IPS-18a (cell line): ENCODE measurements at regions not wholly inside any gene's neighbourhood (a gene's known extent, or its start where the extent isn't known, plus 50 kb on each side); places are given as distances from the start of the nearest gene placed in this dataset.

Experiments
- H3K27ac ChIP-seq: one replicate; pipeline ENCODE4 v1.5.1; 2013; ENCODE audit warnings: low read length
- H3K27me3 ChIP-seq: one replicate; pipeline ENCODE4 v1.6.1; 2013; ENCODE audit warnings: mild to moderate bottlenecking, low read length; ENCODE audit not compliant: control insufficient read depth, insufficient read depth
- H3K36me3 ChIP-seq: one replicate; pipeline ENCODE4 v1.6.1; 2013; ENCODE audit warnings: low read depth, low read length; ENCODE audit not compliant: control insufficient read depth
- H3K4me1 ChIP-seq: one replicate; pipeline ENCODE4 v1.6.1; 2013; ENCODE audit warnings: low read depth, low read length; ENCODE audit not compliant: control insufficient read depth
- H3K4me3 ChIP-seq: one replicate; pipeline ENCODE4 v1.5.1; 2013; ENCODE audit warnings: low read length
- H3K9ac ChIP-seq: one replicate; pipeline ENCODE4 v1.6.1; 2013; ENCODE audit warnings: mild to moderate bottlenecking, low read length, moderate library complexity
- H3K9me3 ChIP-seq: one replicate; pipeline ENCODE4 v1.6.1; 2013; ENCODE audit warnings: low read depth, low read length; ENCODE audit not compliant: control insufficient read depth

DNA sequence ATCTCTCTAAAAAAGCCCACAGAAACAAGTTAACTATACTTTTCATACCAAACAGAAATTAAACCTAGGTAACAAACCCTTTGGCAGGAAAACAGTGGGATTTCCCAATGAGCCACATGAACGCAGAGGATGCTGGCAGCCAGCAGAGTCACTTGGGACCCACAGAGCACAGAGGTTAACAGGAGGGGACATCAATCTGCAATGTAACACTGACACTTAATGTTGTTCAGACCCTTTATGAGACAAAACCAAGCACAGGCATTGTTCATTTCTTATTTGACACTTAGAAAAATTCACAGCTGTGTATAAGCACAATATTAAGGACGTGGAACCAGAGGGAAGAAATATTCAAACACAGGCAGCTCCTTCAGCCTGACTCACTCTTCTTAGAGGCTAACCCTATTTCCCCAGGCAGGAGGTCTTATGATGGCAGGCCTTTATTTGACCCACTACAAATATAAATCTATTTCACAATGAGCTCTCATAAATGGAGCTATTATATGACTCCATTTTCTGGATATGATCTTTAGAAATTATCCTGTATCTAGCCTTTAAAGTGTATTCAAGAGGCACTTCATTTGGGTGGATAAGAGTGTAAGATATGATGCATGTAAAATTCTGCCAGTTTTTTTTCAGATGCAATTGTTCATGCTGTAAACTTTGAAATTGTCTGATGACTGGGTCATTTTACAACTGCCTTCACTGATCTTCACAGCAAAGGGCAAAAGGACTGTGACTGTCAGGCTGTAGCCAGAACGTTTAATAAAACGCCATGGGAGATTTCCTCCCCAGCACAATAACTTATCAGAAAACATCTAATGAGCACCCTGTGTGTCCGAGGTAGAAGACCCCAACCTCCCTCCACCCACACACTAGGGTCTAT, 132.8 kb upstream of the SATB2 start:
- Histone ChIP-seq H3K36me3 (no peaks in the 10 kb centered on the region), H3K27ac (no peak overlapping the region), H3K4me3 (no peak overlapping the region), H3K9me3 (no peaks in the 10 kb centered on the region), H3K27me3 (no peaks in the 10 kb centered on the region), H3K4me1 (peaks cover 21% of the 10 kb centered on the region), H3K9ac (no peak overlapping the region)

DNA sequence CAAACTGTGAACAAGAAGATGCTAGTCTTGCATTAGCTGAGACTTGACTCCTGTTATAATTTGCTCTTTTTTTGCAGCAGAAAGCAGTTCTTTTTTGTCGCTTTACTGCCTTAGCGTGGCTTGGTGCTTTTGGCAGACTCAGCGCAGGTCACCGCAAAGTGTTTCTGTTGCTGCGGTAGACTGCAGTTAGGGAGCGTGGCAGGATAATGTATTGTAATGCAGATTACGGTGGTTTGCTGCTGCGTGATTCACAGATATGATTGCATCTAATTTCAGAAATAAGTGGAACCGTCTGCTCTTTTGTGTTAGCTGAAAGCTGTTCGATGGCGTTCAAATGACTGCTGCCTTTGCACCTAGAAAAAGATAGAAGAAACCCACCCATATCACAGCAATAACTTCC, 131.6 kb upstream of the SATB2 start:
- H3K27ac ChIP-seq = no peak overlapping the region
- peaks cover 24% of the 10 kb centered on the region for H3K4me1 ChIP-seq
- H3K4me3 ChIP-seq = no peak overlapping the region
- no peaks in the 10 kb centered on the region for H3K36me3 ChIP-seq
- H3K9me3 ChIP-seq = no peaks in the 10 kb centered on the region
- no peak overlapping the region for H3K9ac ChIP-seq
- H3K27me3 ChIP-seq = no peaks in the 10 kb centered on the region

DNA sequence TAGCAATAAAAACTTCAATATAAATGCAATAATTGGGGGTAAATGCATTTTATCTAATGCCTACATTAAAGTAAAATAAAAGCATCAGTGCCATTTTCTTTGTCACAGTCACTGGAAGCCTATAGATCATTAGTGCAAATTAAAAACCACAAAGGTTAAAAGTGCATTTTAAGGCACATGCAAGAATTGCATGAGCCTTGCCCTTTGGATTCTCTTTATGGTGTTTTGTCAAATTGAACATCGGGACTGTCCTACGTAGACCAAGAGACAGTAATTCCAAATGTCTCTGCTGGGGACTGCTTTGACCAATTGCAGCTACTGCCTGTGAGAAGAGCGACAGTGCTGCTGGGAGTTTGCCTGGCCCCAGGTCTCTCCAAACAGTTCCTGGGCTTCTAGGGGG, 130.3 kb upstream of the SATB2 start:
- H3K4me3 ChIP-seq = no peak overlapping the region
- H3K9me3 ChIP-seq = no peaks in the 10 kb centered on the region
- H3K27ac ChIP-seq = no peak overlapping the region
- peaks cover 24% of the 10 kb centered on the region for H3K4me1 ChIP-seq
- no peaks in the 10 kb centered on the region for H3K36me3 ChIP-seq
- no peak overlapping the region for H3K9ac ChIP-seq
- H3K27me3 ChIP-seq = no peaks in the 10 kb centered on the region

DNA sequence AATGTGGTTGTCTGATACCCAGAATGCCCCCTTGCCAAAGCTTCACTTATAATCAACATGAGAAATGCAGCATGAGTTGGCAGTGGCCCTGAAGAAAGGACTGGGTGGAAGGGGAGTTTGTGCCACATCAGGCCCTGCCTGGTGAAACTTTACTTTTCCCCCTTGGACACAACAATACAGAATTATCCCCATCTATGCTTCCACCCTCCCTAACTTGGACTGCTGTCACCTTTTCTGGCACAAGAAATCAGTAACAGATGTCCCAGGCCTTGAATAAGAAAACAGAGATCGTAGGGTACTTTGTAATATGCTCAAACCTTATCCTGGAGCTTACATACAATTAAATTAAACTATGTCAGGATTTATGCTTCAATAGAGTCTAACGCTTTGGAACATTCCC, 128.9 kb upstream of the SATB2 start:
- no peaks in the 10 kb centered on the region for H3K36me3 ChIP-seq
- H3K9me3 ChIP-seq = no peaks in the 10 kb centered on the region
- H3K4me1 ChIP-seq = peaks cover 37% of the 10 kb centered on the region
- H3K27me3 ChIP-seq = no peaks in the 10 kb centered on the region
- H3K9ac ChIP-seq = no peak overlapping the region
- H3K27ac ChIP-seq = no peak overlapping the region
- no peak overlapping the region for H3K4me3 ChIP-seq

DNA sequence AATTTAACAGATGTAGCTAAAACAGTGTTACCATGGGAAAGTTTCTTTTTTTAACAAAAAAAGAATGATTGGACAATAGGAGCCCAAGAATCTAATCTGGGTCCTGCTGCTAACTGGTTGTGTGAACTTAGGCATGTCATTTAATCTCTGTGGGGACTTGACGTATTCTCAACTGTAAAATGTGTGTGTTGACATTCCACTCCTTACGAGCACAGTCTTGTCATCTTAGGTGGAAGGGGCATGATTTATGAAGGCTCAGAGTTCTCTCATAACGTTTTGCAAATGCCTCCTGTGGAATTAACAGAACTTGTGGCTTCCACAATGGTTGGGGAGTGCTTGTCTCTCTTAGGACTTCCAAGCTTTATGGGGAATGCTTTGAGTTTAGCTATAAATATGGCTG, 125.9 kb upstream of the SATB2 start:
- Histone ChIP-seq H3K27me3 (no peaks in the 10 kb centered on the region), H3K36me3 (no peaks in the 10 kb centered on the region), H3K27ac (no peak overlapping the region), H3K9me3 (no peaks in the 10 kb centered on the region), H3K9ac (no peak overlapping the region), H3K4me1 (peaks cover 32% of the 10 kb centered on the region), H3K4me3 (no peak overlapping the region)

DNA sequence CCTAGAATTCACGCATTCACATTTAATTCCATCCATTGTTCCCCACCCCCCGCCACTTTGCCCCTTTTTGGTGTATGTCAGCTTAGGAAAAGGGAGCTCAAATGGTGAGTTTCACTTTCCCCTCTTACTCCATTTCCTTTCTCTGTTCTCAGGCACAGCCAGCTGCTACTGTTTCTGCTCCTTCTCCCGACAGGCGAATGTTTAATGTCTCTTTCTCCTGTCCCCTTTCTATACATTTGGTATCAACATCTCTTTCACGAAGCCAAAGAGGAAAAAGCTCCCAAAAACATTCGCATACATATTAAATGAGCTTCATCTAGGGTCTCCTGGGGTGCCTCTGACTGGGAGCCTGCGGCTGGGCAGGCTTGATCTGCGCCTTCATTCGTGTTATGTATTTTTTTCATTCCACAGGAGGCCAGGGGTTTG, 124.2 kb upstream of the SATB2 start:
- Histone ChIP-seq H3K36me3 (no peaks in the 10 kb centered on the region), H3K4me1 (peaks cover 28% of the 10 kb centered on the region), H3K4me3 (peak overlapping the region; percentile 43), H3K9ac (peak overlapping the region; percentile 19), H3K27me3 (no peaks in the 10 kb centered on the region), H3K27ac (peak overlapping the region; percentile 7), H3K9me3 (no peaks in the 10 kb centered on the region)

DNA sequence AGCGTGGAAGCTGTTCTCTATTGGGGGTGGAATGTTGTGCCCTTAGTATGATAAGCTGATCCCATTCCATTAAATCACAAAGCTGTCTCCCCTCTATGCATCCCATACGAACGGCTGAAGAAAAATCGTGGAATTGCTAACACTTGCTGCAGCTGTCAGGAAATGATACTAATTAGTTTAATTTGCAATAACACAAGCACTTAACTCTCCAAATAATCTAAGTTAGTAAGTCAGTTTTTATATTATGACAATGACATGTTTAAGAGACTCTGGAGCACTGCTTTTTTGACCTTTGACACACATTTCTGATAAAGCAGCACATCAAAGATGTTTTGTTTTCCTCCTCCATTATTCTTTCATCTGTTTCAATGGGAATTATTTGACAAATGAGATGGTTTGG, 123.7 kb upstream of the SATB2 start:
- peak overlapping the region; percentile 43 for H3K4me3 ChIP-seq
- peaks cover 28% of the 10 kb centered on the region for H3K4me1 ChIP-seq
- H3K36me3 ChIP-seq = no peaks in the 10 kb centered on the region
- no peaks in the 10 kb centered on the region for H3K27me3 ChIP-seq
- peak overlapping the region; percentile 19 for H3K9ac ChIP-seq
- no peak overlapping the region for H3K27ac ChIP-seq
- no peaks in the 10 kb centered on the region for H3K9me3 ChIP-seq

DNA sequence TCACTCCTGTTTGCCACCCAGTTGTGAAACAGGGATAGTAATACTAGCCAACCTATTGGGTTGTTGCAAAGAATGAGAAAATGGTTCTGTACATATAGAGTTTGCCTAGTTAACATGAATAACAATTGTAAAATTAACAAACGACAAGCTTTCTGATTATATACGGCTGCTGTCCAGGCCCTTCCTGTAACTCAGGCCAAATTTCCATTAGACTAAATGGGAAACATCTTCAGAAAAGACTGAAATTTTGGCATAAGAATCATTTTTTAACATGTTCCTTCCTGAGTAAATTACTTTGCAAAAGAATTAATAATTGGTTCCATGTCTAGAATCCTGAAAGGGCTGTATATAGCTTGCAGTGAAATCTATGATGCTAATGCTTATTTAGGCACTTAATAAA, 117.7 kb upstream of the SATB2 start:
- no peak overlapping the region for H3K27ac ChIP-seq
- no peaks in the 10 kb centered on the region for H3K9me3 ChIP-seq
- H3K36me3 ChIP-seq = no peaks in the 10 kb centered on the region
- H3K27me3 ChIP-seq = no peaks in the 10 kb centered on the region
- H3K9ac ChIP-seq = no peak overlapping the region
- no peak overlapping the region for H3K4me3 ChIP-seq
- peaks cover 6% of the 10 kb centered on the region for H3K4me1 ChIP-seq

DNA sequence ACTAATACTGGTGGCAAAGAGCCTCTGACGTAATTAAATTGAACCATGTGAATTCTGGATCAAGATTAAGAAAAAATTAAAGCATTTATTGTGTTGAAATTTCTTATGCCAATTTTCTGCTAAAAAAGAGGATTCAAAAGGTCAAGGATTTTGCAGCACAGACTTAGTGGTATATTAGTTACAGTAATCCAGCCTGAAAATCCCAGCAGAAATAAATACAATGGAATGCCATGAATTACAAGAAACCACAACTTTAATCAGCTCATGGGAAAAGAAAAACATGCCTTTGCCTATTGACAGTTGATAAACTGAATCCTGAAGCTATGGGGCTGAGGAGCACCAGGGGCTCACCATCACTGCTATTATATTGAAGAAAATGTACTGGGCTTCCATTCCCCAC, 114.8 kb upstream of the SATB2 start:
- no peak overlapping the region for H3K4me3 ChIP-seq
- H3K4me1 ChIP-seq = peaks cover 5% of the 10 kb centered on the region
- no peak overlapping the region for H3K27ac ChIP-seq
- H3K9me3 ChIP-seq = no peaks in the 10 kb centered on the region
- no peaks in the 10 kb centered on the region for H3K36me3 ChIP-seq
- no peak overlapping the region for H3K9ac ChIP-seq
- no peaks in the 10 kb centered on the region for H3K27me3 ChIP-seq

DNA sequence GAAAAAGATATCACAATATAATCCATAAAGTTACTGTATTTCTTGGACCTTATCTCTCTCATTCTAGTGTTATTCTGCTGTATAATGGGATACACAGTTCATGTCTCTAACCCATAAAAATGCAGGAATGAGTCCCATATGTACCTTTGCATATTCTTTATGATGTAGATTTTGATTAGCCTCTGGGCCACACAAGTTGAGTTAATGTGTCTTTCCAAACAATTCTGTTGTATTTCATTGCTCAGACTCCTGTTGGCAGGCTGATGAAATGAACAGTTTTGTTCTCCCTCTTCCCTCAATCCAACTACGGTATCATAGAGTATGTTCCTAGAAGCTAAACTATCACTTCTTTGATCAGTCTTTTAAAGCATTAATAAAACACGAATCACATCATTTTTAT, 113.2 kb upstream of the SATB2 start:
- Histone ChIP-seq H3K27ac (no peak overlapping the region), H3K4me3 (no peak overlapping the region), H3K9me3 (no peaks in the 10 kb centered on the region), H3K4me1 (peaks cover 5% of the 10 kb centered on the region), H3K27me3 (no peaks in the 10 kb centered on the region), H3K36me3 (no peaks in the 10 kb centered on the region), H3K9ac (no peak overlapping the region)

DNA sequence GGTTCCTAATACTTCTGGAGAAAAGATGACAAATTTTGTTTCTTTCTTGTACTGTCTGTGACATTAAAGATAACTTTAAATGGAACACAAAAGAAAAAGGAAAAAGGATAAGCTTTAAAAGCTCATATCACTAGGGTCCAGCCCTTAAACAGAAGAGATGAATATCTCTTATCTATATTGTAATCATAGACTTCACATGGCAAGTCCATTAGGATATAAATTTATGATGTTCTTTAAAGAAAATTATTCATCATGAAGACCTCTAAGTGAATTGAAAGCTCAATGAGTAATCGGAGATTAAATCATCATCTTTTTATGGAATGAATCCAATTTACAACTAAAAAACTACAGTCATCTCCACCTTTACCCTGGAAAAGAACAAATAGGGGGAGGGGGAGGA, 111.6 kb upstream of the SATB2 start:
- no peaks in the 10 kb centered on the region for H3K27me3 ChIP-seq
- H3K9me3 ChIP-seq = no peaks in the 10 kb centered on the region
- H3K4me1 ChIP-seq = peaks cover 5% of the 10 kb centered on the region
- H3K36me3 ChIP-seq = no peaks in the 10 kb centered on the region
- no peak overlapping the region for H3K4me3 ChIP-seq
- H3K27ac ChIP-seq = no peak overlapping the region
- H3K9ac ChIP-seq = no peak overlapping the region

DNA sequence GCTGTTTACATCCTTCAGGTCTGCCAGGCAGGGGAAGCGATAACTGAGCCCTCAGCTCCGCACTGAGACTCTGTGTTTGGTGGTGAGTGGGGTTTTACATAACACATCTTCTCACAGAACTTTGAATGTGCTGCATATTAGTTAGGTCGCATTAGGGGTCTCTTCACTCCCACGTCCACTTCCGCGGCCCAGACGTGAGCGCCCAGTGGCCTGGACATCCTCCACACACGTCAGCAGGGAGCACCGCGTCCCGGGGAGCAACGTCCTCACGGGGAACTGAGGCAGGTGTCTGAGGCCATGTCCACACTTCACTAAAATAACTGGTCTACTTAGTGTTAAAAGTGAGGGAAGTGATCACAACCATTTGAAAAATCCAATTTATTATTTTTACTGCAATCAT, 100.4 kb upstream of the SATB2 start:
- Histone ChIP-seq H3K9ac (no peak overlapping the region), H3K27ac (no peak overlapping the region), H3K4me3 (no peak overlapping the region), H3K36me3 (no peaks in the 10 kb centered on the region), H3K4me1 (no peaks in the 10 kb centered on the region), H3K27me3 (no peaks in the 10 kb centered on the region), H3K9me3 (no peaks in the 10 kb centered on the region)
